ENCODE measurements at regions not wholly inside any gene's neighbourhood (a gene's known extent, or its start where the extent isn't known, plus 50 kb on each side); places are given as distances from the start of the nearest gene placed in this dataset.

GRCh38 chr2:60271131-60271530, 282.3 kb downstream of the BCL11A start:
- TF ChIP-seq ZFP3 (CRISPR knock-in tag; IDR thresholded peaks at IDR 0.05) (no peak), CSRNP3 (CRISPR knock-in tag; IDR thresholded peaks at IDR 0.05) (no peak), PATZ1 (CRISPR knock-in tag; IDR thresholded peaks at IDR 0.05; ENCODE audit: borderline replicate concordance) (no peak), ZNF565 (CRISPR knock-in tag; conservative IDR thresholded peaks at IDR 0.05; ENCODE audit: low read depth) (no peak), ZFP30 (CRISPR knock-in tag; IDR thresholded peaks at IDR 0.05) (no peak), ISL1 (CRISPR knock-in tag; IDR thresholded peaks at IDR 0.05) (no peak), GLIS3 (CRISPR knock-in tag; IDR thresholded peaks at IDR 0.05) (no peak), TSHZ2 (CRISPR knock-in tag; IDR thresholded peaks at IDR 0.05) (no peak)
